HG02870 (cell line): ENCODE measurements at regions not wholly inside any gene's neighbourhood (a gene's known extent, or its start where the extent isn't known, plus 50 kb on each side); places are given as distances from the start of the nearest gene placed in this dataset.

Source experiments
- ATAC-seq: cut with Tn5 transposase; IDR thresholded peaks from one replicate; pipeline ENCODE4 v1.9.1; 2021; ENCODE audit warnings: mild to moderate bottlenecking, moderate library complexity; ENCODE audit not compliant: unreplicated experiment

DNA sequence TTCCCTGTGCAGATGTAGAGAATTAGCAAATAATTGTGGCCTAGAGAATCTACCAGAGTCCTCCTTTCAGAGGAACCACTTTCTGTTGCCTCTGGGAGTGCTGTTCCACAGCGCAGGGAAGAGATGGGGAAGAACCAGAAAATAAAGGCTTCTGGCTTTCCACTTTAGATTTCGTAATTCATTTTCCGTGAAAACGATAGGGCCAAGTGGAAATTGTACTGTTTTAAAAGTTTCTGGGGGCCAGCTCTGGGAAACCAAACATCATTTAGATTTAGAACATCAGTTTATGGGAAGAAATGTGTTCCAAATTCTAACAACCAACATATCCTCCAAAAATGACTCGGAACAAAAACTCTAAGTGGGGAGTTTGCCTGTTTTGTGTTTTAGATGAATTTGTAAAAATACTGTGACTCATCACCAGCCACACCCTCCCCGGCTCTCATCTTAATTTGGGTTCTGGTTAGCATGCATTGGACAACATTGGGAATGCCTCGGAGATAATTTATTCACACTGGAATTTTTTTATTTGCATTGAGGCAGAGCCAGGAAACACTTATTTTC is 65.2 kb upstream of the LNX1 start:
- no peak for ATAC-seq

DNA sequence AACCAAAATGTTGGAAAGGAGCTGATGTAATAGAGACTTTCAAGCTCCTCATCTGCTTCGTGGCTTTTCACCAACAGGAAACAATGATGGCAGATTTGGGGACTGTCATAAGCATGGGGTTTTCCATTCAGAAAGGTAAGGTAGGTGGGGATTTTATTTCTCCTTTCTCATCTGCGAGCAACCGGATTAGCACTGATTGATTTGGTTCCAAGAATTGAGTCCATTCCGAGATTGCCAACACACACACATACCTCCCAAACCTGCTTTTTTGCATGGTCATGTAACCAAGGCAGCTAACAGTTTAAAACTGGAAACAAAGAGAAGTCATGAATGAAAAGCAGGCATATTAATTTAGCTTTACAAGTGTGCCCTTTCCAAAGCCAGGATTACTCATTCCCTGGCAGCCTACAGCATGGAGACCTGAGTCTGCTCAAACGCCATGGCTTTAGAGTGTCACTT is 63.0 kb upstream of the LNX1 start:
- no peak for ATAC-seq

DNA sequence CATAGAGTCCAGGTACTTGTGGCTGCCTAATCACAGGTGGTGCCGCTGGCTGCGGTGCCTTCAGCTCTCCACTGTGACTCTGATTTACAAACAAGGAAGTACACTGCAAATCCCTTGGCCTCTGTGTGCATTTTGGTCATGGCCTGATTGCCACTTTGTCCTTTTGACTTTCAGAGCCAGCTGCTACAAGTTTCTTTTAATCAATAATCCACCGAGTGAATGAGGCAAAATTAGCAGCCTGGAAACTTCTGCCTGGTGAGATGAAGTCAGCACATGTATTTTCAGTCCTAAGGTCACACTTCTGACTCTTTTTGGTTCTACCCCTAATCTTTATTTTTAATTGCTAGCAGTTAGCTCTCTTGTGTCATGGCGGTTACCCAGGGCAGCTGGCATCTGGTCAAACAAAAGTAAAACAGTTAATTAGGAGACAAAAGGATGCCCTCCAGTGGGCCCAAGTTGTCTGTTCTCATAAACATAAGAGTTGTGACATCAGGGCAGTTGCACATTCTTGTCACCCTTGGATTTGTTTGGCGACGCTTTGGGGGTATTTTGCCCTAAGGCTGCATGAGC is 62.3 kb upstream of the LNX1 start:
- ATAC-seq = no peak

DNA sequence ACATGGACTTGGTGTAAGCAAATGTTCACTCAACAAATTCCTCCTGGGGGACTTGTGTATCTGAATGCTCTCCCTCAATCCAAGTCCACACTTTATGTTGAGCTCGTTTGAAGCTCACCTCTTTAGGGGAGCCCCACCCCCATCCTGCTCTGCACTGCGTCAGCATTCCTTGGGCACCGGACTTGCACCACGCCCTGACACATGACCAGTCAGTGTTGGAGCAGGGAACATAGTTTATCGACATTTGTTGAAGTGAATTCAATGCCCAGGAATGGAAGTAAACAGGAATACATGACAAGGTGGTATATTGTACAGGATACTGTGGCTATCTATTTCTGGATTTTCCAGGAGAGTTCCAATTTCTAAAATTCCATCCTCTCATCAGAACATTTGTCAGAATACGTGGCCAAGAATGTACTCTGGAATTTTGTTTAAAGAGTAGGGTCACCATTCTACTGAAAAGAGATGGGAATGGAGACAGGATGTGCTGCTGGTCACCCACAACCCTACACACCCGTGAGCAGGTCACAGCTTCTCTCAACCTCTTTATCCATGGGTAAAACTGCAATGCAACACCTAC is 60.0 kb upstream of the LNX1 start:
- no peak for ATAC-seq

DNA sequence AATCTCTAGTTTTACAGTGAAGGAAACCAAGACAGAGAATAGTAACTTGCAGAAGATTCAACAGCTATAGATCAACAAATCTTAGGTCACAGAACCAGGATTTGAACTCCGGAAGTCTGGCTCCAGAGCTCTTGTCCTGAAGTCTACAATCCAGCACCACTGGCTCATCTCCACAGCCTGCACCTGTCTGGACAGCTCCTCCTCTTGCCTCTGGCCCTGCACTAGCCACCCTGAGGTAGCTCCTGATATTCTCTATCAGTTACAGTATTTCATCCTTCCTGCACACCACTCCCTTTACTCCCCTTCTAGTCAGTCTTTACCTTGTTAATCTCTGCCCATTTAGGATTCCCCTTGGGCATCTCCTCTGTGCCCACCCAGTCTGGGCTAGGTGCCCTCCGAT is 58.1 kb upstream of the LNX1 start:
- no peak for ATAC-seq

DNA sequence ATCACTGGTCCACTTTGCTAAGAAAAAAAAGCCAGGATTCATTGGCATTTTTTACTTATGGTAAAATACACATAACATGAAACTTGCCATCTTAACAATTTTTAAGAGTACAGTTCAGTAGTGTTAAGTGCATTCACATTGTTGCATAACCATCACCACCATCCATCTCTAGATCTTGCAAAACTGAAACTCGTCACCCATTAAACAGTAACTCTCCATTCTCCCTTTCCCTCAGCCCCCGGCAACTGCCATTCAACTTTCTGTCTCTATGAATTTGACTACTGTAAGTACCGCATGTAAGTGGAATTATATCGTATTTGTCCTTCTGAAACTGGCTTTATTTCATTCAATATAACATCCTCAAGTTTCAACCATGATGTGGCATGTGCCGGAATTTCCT is 56.3 kb upstream of the LNX1 start:
- no peak for ATAC-seq

DNA sequence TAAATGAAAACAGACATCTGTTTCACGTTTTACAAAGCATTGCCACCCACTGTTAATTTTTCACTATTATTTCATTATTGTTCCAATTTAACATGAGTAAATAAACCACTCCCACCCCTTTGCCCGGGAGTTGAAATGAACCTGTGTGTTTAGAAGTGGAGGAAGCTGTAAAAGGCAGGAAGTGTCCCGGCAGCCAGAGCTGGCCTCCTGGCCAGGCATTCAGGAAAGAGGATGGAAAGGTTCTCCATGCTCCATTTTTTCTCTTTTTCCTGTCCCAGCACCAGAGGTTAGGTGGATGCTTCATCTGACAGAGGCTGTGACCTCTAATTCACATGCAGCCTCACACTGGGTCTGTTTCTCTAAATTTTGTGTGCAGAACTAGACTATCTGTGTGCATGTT is 55.5 kb upstream of the LNX1 start:
- ATAC-seq = no peak

DNA sequence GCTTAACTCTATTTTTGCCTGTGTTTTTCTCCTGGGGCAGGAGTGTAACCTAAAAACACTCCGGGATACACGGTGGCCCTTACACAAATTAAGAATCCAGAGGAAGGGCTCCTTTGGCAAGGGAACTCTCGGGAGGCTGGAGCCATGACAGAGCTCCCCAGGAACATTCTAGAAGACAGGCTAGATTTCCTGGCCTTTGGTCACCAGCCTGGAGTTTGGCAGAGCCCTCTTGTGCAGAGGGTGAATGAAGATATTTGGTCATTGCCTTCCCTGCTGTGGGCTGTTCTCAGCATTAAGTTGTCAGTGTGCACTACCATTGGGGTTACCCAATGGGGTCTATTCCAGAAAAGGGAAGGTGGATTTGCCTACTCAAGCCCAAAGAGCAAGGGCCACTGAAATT is 53.8 kb upstream of the LNX1 start:
- ATAC-seq = no peak

DNA sequence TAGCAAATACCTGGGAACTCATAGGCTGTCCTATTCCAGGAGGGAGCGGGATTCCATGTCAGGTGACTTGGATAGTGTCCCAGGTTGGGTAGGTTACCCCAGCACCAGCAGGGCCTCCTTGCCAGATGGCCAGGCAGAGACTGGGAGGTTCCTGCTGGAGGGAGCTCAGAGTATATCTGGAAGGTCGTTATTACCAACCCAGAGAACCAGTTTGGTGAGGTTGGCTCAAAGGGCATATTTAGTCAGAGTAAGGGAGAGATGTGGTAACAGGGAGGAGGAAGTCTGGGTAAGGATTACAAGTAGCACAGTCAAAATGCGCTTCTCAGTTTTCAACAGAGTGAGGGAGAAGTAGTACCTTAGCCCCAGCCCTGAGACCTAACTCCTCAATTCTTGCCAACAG is 53.3 kb upstream of the LNX1 start:
- ATAC-seq = no peak
